Ascending aorta (tissue), 2 donors: ENCODE measurements at regions not wholly inside any gene's neighbourhood (a gene's known extent, or its start where the extent isn't known, plus 50 kb on each side); places are given as distances from the start of the nearest gene placed in this dataset.
A peak's percentile ranks its signal among the peaks of the same experiment; 100 is the strongest.

ENCODE experiments used
- DNase-seq, 2 donors: peaks; one replicate each; pipeline ENCODE4 v3.0.0-alpha.2; 2019; ENCODE audit warnings: low spot score in 2 of 2
- H3K27ac ChIP-seq, 2 donors: fragments of 200-600 bp; sonication (generic); one replicate each; pipeline ENCODE4 v1.5.1; 2016 to 2017; ENCODE audit warnings: mild to moderate bottlenecking in 1 of 2
- H3K27me3 ChIP-seq: fragments of 200-600 bp; sonication (generic); one replicate; pipeline ENCODE4 v1.5.1; 2017
- H3K36me3 ChIP-seq, 2 donors: fragments of 200-600 bp; sonication (generic); one replicate each; pipeline ENCODE4 v1.5.1; 2016
- H3K4me1 ChIP-seq, 2 donors: fragments of 200-600 bp; sonication (generic); one replicate each; pipeline ENCODE4 v1.5.1; 2016 to 2017; ENCODE audit warnings: mild to moderate bottlenecking in 1 of 2
- H3K4me3 ChIP-seq, 2 donors: fragments of 200-600 bp; sonication (generic); one replicate each; pipeline ENCODE4 v1.5.1; 2016 to 2017; ENCODE audit warnings: mild to moderate bottlenecking in 1 of 2
- H3K9me3 ChIP-seq, 2 donors: fragments of 200-600 bp; sonication (generic); one replicate each; pipeline ENCODE4 v1.5.1; 2016
- CTCF ChIP-seq, 3 experiments: fragments of 200-600 bp in 2 of 3; fragments of 450-650 bp in 1 of 3; sonication (generic) in 2 of 3; IDR thresholded peaks; one replicate each; pipeline ENCODE4 v1.5.1; 2016 to 2019; ENCODE audit warnings: antibody characterized with exemption in 3 of 3, mild to moderate bottlenecking in 1 of 3, moderate library complexity in 1 of 3
- intact Hi-C: fragments of 100-400 bp; cut with DNase I; formaldehyde crosslinking; loops from one replicate; pipeline ENCODE4 v1.15.1; 2023

DNA sequence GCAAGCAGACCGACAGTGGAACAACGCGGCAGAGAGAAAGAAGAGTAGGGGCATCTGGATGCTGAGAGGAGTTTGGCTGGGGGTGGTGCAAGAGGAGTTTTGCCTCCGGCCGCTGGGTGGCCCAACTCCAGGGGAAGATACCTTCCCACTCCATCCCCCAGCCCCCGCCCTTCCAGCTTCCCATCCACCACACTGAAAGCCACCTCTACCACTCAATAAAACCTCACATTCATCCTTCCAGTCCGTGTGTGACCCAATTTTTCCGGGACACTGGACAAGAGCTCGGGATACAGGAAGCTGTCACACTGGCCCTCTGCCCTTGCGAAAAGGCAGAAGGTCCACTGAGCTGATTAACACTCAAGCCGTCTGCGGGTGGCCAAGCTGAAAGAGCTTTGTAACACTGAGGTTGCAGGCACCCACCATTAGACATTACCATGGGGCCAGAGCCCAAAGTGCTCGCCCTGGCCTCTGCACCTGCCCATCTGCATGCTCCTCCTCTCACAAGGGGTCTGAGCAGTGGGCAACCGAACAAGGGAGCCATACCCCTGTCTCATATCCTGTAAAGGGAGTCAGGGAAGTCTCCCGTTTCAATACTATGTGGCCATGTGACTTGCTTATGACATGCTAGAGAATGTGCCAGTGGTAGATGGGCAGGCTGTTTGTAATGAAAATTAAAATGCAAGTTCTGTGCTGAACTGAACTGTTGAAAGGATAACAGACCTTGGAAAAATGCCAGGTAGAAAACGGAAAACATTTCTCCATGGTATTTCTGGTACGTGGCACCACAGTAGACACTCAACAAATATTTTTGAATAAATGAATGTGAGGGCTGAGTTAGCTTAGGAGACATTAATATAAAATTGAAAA lies 205.1 kb upstream of the STARD13 start:
- Histone ChIP-seq H3K9me3 (no peaks in the 10 kb centered on the region), H3K27ac (peak overlapping the region; percentile 72 to 81), H3K27me3 (no peaks in the 10 kb centered on the region), H3K4me1 (peaks cover 0 to 26% of the 10 kb centered on the region in 2 donors), H3K36me3 (no peaks in the 10 kb centered on the region), H3K4me3 (no peak overlapping the region)
- intact Hi-C loops: loop anchor here (2.0 kb wide), 1 partner anchor 140 kb away; no protein-coding TSS in a partner anchor
- no peak for TF ChIP-seq CTCF (IDR thresholded peaks at IDR 0.05)
- DNase-seq: peak in 1 of 2 donors; percentile 65

GRCh38 chr13:33493672-33494365 lies 208.3 kb upstream of the STARD13 start:
- Histone ChIP-seq H3K9me3 (no peaks in the 10 kb centered on the region), H3K36me3 (no peaks in the 10 kb centered on the region), H3K27ac (peak overlapping the region; percentile 56 to 82), H3K4me3 (no peak overlapping the region), H3K4me1 (peaks cover 0 to 35% of the 10 kb centered on the region in 2 donors), H3K27me3 (no peaks in the 10 kb centered on the region)
- intact Hi-C loops: loop anchor here (2.0 kb wide), 2 partner anchors 17 to 49 kb away; no protein-coding TSS in a partner anchor
- no peak for DNase-seq
- no peak for TF ChIP-seq CTCF (IDR thresholded peaks at IDR 0.05)

GRCh38 chr13:33494596-33495204 lies 209.1 kb upstream of the STARD13 start:
- intact Hi-C loops: loop anchor here (2.0 kb wide), 2 partner anchors 16 to 48 kb away; no protein-coding TSS in a partner anchor
- H3K4me1 ChIP-seq: peaks cover 0 to 35% of the 10 kb centered on the region in 2 donors
- no peak for DNase-seq
- TF ChIP-seq CTCF (IDR thresholded peaks at IDR 0.05): no peak
- peak overlapping the region; percentile 56 to 82 for H3K27ac ChIP-seq
- H3K27me3 ChIP-seq: no peaks in the 10 kb centered on the region
- no peaks in the 10 kb centered on the region for H3K9me3 ChIP-seq
- no peak overlapping the region for H3K4me3 ChIP-seq
- H3K36me3 ChIP-seq: no peaks in the 10 kb centered on the region

GRCh38 chr13:33496336-33496735 lies 210.8 kb upstream of the STARD13 start:
- no peaks in the 10 kb centered on the region for H3K36me3 ChIP-seq
- H3K9me3 ChIP-seq: no peaks in the 10 kb centered on the region
- intact Hi-C loops: no loop called here
- H3K4me3 ChIP-seq: no peak overlapping the region
- H3K4me1 ChIP-seq: peaks cover 0 to 31% of the 10 kb centered on the region in 2 donors
- H3K27ac ChIP-seq: peak overlapping the region; percentile 70 to 76
- no peaks in the 10 kb centered on the region for H3K27me3 ChIP-seq
- TF ChIP-seq CTCF (IDR thresholded peaks at IDR 0.05): no peak
- no peak for DNase-seq

- Histone ChIP-seq H3K4me1 (peaks cover 0 to 30% of the 10 kb centered on the region in 2 donors), H3K4me3 (no peak overlapping the region), H3K27me3 (no peaks in the 10 kb centered on the region), H3K27ac (peak overlapping the region; percentile 70 to 76), H3K36me3 (no peaks in the 10 kb centered on the region), H3K9me3 (no peaks in the 10 kb centered on the region)
- intact Hi-C loops: no loop called here
- no peak for DNase-seq
- no peak for TF ChIP-seq CTCF (IDR thresholded peaks at IDR 0.05)
Observed at GRCh38 chr13:33497146-33497845, 211.7 kb upstream of the STARD13 start.
